SK-N-SH treated with all-trans-retinoic acid at 6 μM for 48 hours (cell line): ENCODE measurements at regions not wholly inside any gene's neighbourhood (a gene's known extent, or its start where the extent isn't known, plus 50 kb on each side); places are given as distances from the start of the nearest gene placed in this dataset.

ENCODE experiments used
- ATAC-seq: fragments of 200-7000 bp; cut with Tn5 transposase; 3 replicates; pipeline ENCODE4 v1.9.1; 2020; ENCODE audit warnings: mild to moderate bottlenecking, moderate library complexity
- ARNTL ChIP-seq: fragments of 450-650 bp; formaldehyde crosslinking; IDR thresholded peaks from 2 replicates; pipeline ENCODE4 v1.5.0; 2020; ENCODE audit warnings: low read depth, mild to moderate bottlenecking, moderate library complexity, borderline replicate concordance
- BACH2 ChIP-seq: fragments of 250-450 bp; sonication (Bioruptor Pico); IDR thresholded peaks from 2 replicates; pipeline ENCODE4 v1.9.0; 2021; ENCODE audit warnings: mild to moderate bottlenecking, borderline replicate concordance
- CREB5 ChIP-seq: fragments of 250-450 bp; sonication (Bioruptor Pico); IDR thresholded peaks from 2 replicates; pipeline ENCODE4 v1.5.1; 2020; ENCODE audit warnings: low read depth, mild to moderate bottlenecking, moderate library complexity
- CSDC2 ChIP-seq: fragments of 250-450 bp; sonication (Bioruptor Pico); IDR thresholded peaks from 2 replicates; pipeline ENCODE4 v1.5.0; 2020; ENCODE audit warnings: mild to moderate bottlenecking, moderate library complexity
- CSRNP3 ChIP-seq: fragments of 250-450 bp; sonication (Bioruptor Pico); IDR thresholded peaks from 2 replicates; pipeline ENCODE4 v1.5.1; 2021; ENCODE audit warnings: mild to moderate bottlenecking, moderate library complexity
- ESRRG ChIP-seq: fragments of 250-450 bp; sonication (Bioruptor Pico); IDR thresholded peaks from 2 replicates; pipeline ENCODE4 v1.6.1; 2021; ENCODE audit warnings: mild to moderate bottlenecking
- GLIS3 ChIP-seq: fragments of 250-450 bp; sonication (Bioruptor Pico); IDR thresholded peaks from 2 replicates; pipeline ENCODE4 v1.5.0; 2020; ENCODE audit warnings: mild to moderate bottlenecking, moderate library complexity
- ISL1 ChIP-seq: fragments of 250-450 bp; sonication (Bioruptor Pico); IDR thresholded peaks from 2 replicates; pipeline ENCODE4 v2.1.2; 2022; ENCODE audit warnings: mild to moderate bottlenecking, moderate library complexity
- OSR1 ChIP-seq: fragments of 250-450 bp; sonication (Bioruptor Pico); IDR thresholded peaks from 2 replicates; pipeline ENCODE4 v1.8.0; 2022; ENCODE audit warnings: moderate library complexity, mild to moderate bottlenecking, inconsistent platforms
- PATZ1 ChIP-seq: fragments of 250-450 bp; sonication (Bioruptor Pico); IDR thresholded peaks from 2 replicates; pipeline ENCODE4 v1.8.0; 2020; ENCODE audit warnings: mild to moderate bottlenecking, moderate library complexity, borderline replicate concordance
- POU6F1 ChIP-seq: fragments of 250-450 bp; sonication (Bioruptor Pico); IDR thresholded peaks from 2 replicates; pipeline ENCODE4 v1.8.0; 2021; ENCODE audit warnings: low read depth, mild to moderate bottlenecking, moderate library complexity, borderline replicate concordance
- PPARA ChIP-seq: fragments of 250-450 bp; sonication (Bioruptor Pico); IDR thresholded peaks from 2 replicates; pipeline ENCODE4 v1.5.0; 2020; ENCODE audit warnings: mild to moderate bottlenecking, borderline replicate concordance
- RARB ChIP-seq: fragments of 250-450 bp; sonication (Bioruptor Pico); IDR thresholded peaks from 2 replicates; pipeline ENCODE4 v1.8.0; 2021; ENCODE audit warnings: mild to moderate bottlenecking, moderate library complexity
- SNAI2 ChIP-seq: fragments of 250-450 bp; sonication (Bioruptor Pico); IDR thresholded peaks from 2 replicates; pipeline ENCODE4 v1.5.0; 2020; ENCODE audit warnings: mild to moderate bottlenecking, moderate library complexity
- TCF4 ChIP-seq: fragments of 250-450 bp; sonication (Bioruptor Pico); IDR thresholded peaks from 2 replicates; pipeline ENCODE4 v1.8.0; 2021; ENCODE audit warnings: mild to moderate bottlenecking, moderate library complexity, borderline replicate concordance
- TOX ChIP-seq: fragments of 250-450 bp; sonication (Bioruptor Pico); IDR thresholded peaks from 2 replicates; pipeline ENCODE4 v1.8.0; 2021; ENCODE audit warnings: mild to moderate bottlenecking, moderate library complexity, borderline replicate concordance
- TSHZ2 ChIP-seq: fragments of 250-450 bp; sonication (Bioruptor Pico); IDR thresholded peaks from 2 replicates; pipeline ENCODE4 v1.5.0; 2020; ENCODE audit warnings: mild to moderate bottlenecking, moderate library complexity
- ZC3H10 ChIP-seq: fragments of 250-450 bp; sonication (Bioruptor Pico); IDR thresholded peaks from 2 replicates; pipeline ENCODE4 v1.5.1; 2021; ENCODE audit warnings: mild to moderate bottlenecking, moderate library complexity
- ZFP3 ChIP-seq: fragments of 250-450 bp; sonication (Bioruptor Pico); IDR thresholded peaks from 2 replicates; pipeline ENCODE4 v1.5.0; 2020; ENCODE audit warnings: mild to moderate bottlenecking, moderate library complexity
- ZFP30 ChIP-seq: fragments of 450-650 bp; formaldehyde crosslinking; IDR thresholded peaks from 2 replicates; pipeline ENCODE4 v1.5.0; 2022; ENCODE audit warnings: mild to moderate bottlenecking, moderate library complexity
- ZNF70 ChIP-seq: fragments of 450-650 bp; formaldehyde crosslinking; IDR thresholded peaks from 2 replicates; pipeline ENCODE4 v1.5.0; 2020; ENCODE audit warnings: mild to moderate bottlenecking, moderate library complexity
- ZNF8 ChIP-seq: fragments of 450-650 bp; formaldehyde crosslinking; IDR thresholded peaks from 2 replicates; pipeline ENCODE4 v1.5.0; 2020; ENCODE audit warnings: mild to moderate bottlenecking, moderate library complexity

GRCh38 chr10:4061441-4061951, 276.5 kb upstream of the KLF6 start:
- TF ChIP-seq PPARA (CRISPR knock-in tag) (no peak), ESRRG (CRISPR knock-in tag) (no peak), TCF4 (CRISPR knock-in tag) (no peak), ISL1 (no peak), CSDC2 (CRISPR knock-in tag) (no peak), ZFP3 (CRISPR knock-in tag) (no peak), OSR1 (CRISPR knock-in tag) (no peak), TOX (no peak), ARNTL (no peak), ZNF8 (no peak), ZC3H10 (CRISPR knock-in tag) (no peak), BACH2 (no peak), SNAI2 (CRISPR knock-in tag) (no peak), ZNF70 (CRISPR knock-in tag) (no peak), PATZ1 (CRISPR knock-in tag) (no peak), GLIS3 (CRISPR knock-in tag) (no peak), CREB5 (CRISPR knock-in tag) (no peak), TSHZ2 (CRISPR knock-in tag) (no peak)
- TF ChIP-seq, all 23 proteins: peak for 0
- ATAC-seq, result no peak

GRCh38 chr10:4059471-4060138, 274.6 kb upstream of the KLF6 start:
- no peak for ATAC-seq
- TF ChIP-seq BACH2, result no peak
- TF ChIP-seq ISL1, result no peak
- no peak for TF ChIP-seq ZFP30 (CRISPR knock-in tag)
- no peak for TF ChIP-seq PATZ1 (CRISPR knock-in tag)
- TF ChIP-seq ESRRG (CRISPR knock-in tag), result no peak
- TF ChIP-seq GLIS3 (CRISPR knock-in tag), result no peak
- no peak for TF ChIP-seq CSDC2 (CRISPR knock-in tag)
- TF ChIP-seq ZNF70 (CRISPR knock-in tag), result no peak
- no peak for TF ChIP-seq TOX
- no peak for TF ChIP-seq RARB (CRISPR knock-in tag)
- TF ChIP-seq CSRNP3 (CRISPR knock-in tag), result no peak
- TF ChIP-seq ZFP3 (CRISPR knock-in tag), result no peak
- no peak for TF ChIP-seq TCF4 (CRISPR knock-in tag)
- no peak for TF ChIP-seq TSHZ2 (CRISPR knock-in tag)
- TF ChIP-seq POU6F1, result no peak
